ENCODE measurements at regions not wholly inside any gene's neighbourhood (a gene's known extent, or its start where the extent isn't known, plus 50 kb on each side); places are given as distances from the start of the nearest gene placed in this dataset.
A peak's percentile ranks its signal among the peaks of the same experiment; 100 is the strongest.

GRCh38 chr4:3343358-3343757, 50.5 kb downstream of the RGS12 start:
- intact Hi-C loops (cut with DNase I): no loop called here
- TF ChIP-seq, protein P1, sequence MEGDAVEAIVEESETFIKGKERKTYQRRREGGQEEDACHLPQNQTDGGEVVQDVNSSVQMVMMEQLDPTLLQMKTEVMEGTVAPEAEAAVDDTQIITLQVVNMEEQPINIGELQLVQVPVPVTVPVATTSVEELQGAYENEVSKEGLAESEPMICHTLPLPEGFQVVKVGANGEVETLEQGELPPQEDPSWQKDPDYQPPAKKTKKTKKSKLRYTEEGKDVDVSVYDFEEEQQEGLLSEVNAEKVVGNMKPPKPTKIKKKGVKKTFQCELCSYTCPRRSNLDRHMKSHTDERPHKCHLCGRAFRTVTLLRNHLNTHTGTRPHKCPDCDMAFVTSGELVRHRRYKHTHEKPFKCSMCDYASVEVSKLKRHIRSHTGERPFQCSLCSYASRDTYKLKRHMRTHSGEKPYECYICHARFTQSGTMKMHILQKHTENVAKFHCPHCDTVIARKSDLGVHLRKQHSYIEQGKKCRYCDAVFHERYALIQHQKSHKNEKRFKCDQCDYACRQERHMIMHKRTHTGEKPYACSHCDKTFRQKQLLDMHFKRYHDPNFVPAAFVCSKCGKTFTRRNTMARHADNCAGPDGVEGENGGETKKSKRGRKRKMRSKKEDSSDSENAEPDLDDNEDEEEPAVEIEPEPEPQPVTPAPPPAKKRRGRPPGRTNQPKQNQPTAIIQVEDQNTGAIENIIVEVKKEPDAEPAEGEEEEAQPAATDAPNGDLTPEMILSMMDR (IDR thresholded peaks at IDR 0.05): no peak
- no peak for TF ChIP-seq POLR2A (IDR thresholded peaks at IDR 0.05)
- peak; percentile 83 for TF ChIP-seq POLR2AphosphoS5 (IDR thresholded peaks at IDR 0.05)

DNA sequence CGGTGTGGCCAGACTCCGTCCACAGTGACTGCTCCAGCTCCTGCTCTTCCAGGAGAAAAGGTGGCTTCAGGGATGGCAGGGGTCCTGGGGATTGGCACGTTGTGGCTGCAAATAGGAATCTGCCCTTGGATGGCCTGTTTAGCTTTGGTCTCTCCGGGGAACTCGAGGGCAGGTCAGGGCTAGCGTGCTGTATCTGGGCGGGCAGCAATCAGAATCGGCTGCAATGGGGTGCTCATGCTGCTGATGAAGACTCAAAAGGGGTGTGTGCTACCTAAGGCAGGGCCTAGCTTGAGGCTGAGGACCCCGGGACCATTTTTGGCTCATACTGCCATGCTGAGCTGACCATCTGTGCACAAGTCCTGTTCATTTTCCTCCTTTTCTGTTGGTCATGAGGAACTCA, 51.3 kb downstream of the RGS12 start:
- Histone ChIP-seq H3K36me3 (no peaks in the 10 kb centered on the region), H3K27ac (peak overlapping the region in 1 of 2 donors; percentile 56), H3K4me3 (no peak overlapping the region), H3K4me1 (replicated peaks) (no peaks in the 10 kb centered on the region), H3K27me3 (replicated peaks; ENCODE audit: insufficient read depth) (no peaks in the 10 kb centered on the region), H3K9me3 (no peaks in the 10 kb centered on the region)
- intact Hi-C loops (cut with DNase I): no loop called here
- TF ChIP-seq POLR2A (IDR thresholded peaks at IDR 0.05): no peak
- TF ChIP-seq, protein P1 (IDR thresholded peaks at IDR 0.05): no peak
- no peak for TF ChIP-seq POLR2AphosphoS5 (IDR thresholded peaks at IDR 0.05)
- DNase-seq (ENCODE audit: low spot score): no peak
- WGBS: 90% methylated on average over 9 of the region's 9 CpGs

More at GRCh38 chr4:3343358-3343757, 50.5 kb downstream of the RGS12 start:
- H3K4me1 ChIP-seq (replicated peaks): no peaks in the 10 kb centered on the region
- no peaks in the 10 kb centered on the region for H3K27me3 ChIP-seq (replicated peaks; ENCODE audit: insufficient read depth)
- no peaks in the 10 kb centered on the region for H3K36me3 ChIP-seq
- WGBS: 67% methylated on average over 16 of the region's 16 CpGs
- peak overlapping the region; percentile 28 to 56 for H3K27ac ChIP-seq
- H3K9me3 ChIP-seq: no peaks in the 10 kb centered on the region
- peak; percentile 51 for DNase-seq (ENCODE audit: low spot score)
- H3K4me3 ChIP-seq: no peak overlapping the region

GRCh38 chr4:3344596-3344995, 51.8 kb downstream of the RGS12 start:
- intact Hi-C loops (cut with DNase I): no loop called here
- no peaks in the 10 kb centered on the region for H3K36me3 ChIP-seq
- no peaks in the 10 kb centered on the region for H3K9me3 ChIP-seq
- DNase-seq (ENCODE audit: low spot score): no peak
- no peaks in the 10 kb centered on the region for H3K4me1 ChIP-seq (replicated peaks)
- no peak overlapping the region for H3K27ac ChIP-seq
- H3K27me3 ChIP-seq (replicated peaks; ENCODE audit: insufficient read depth): no peaks in the 10 kb centered on the region
- WGBS: 58% methylated on average over 4 of the region's 4 CpGs
- no peak overlapping the region for H3K4me3 ChIP-seq
- no peak for TF ChIP-seq POLR2A (IDR thresholded peaks at IDR 0.05)
- TF ChIP-seq, protein P1 (IDR thresholded peaks at IDR 0.05): no peak
- TF ChIP-seq POLR2AphosphoS5 (IDR thresholded peaks at IDR 0.05): no peak

- TF ChIP-seq, protein P1 (IDR thresholded peaks at IDR 0.05): no peak
- TF ChIP-seq POLR2AphosphoS5 (IDR thresholded peaks at IDR 0.05) (no peak), POLR2A (IDR thresholded peaks at IDR 0.05) (no peak)
- H3K9me3 ChIP-seq: no peaks in the 10 kb centered on the region
- no peak for DNase-seq (ENCODE audit: low spot score)
- H3K27me3 ChIP-seq (replicated peaks; ENCODE audit: insufficient read depth): no peaks in the 10 kb centered on the region
- intact Hi-C loops (cut with DNase I): loop anchor here (5.0 kb wide), 1 partner anchor 238 kb away; no protein-coding TSS in a partner anchor
- WGBS: 66% methylated on average over 5 of the region's 5 CpGs
- no peaks in the 10 kb centered on the region for H3K4me1 ChIP-seq (replicated peaks)
- H3K36me3 ChIP-seq: no peaks in the 10 kb centered on the region
- no peak overlapping the region for H3K4me3 ChIP-seq
- no peak overlapping the region for H3K27ac ChIP-seq
These were observed 52.6 kb downstream of the RGS12 start for GRCh38 chr4:3345384-3345783.

DNA sequence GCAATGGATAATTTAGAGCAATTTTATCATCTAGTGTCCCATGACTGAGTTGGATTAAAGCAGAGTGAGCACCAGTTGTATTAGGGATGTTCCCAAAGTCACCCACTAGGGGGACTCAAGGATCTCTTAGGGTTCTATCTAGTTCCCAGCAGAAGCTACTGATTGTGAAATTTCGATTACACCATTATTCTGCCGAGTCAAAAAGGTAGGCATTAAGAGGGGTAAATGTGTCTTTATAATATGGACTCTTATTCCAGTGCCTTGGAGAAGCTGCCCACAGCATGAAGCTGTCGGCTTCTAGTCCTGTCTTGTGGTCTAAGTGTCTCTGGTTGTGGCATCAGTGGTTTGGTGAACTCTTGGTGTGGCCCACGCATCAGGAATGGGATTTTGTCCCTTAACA, 53.3 kb downstream of the RGS12 start:
- Histone ChIP-seq H3K4me1 (replicated peaks) (no peaks in the 10 kb centered on the region), H3K27me3 (replicated peaks; ENCODE audit: insufficient read depth) (no peaks in the 10 kb centered on the region), H3K36me3 (no peaks in the 10 kb centered on the region), H3K4me3 (no peak overlapping the region), H3K9me3 (no peaks in the 10 kb centered on the region), H3K27ac (no peak overlapping the region)
- intact Hi-C loops (cut with DNase I): loop anchor here (2.0 to 5.0 kb wide), 2 partner anchors 99 to 239 kb away; no protein-coding TSS in a partner anchor
- TF ChIP-seq, protein P1 (IDR thresholded peaks at IDR 0.05): peak; percentile 60 to 92 (median 90)
- TF ChIP-seq POLR2AphosphoS5 (IDR thresholded peaks at IDR 0.05) (peak; percentile 68), POLR2A (IDR thresholded peaks at IDR 0.05) (no peak)
- peak; percentile 83 for DNase-seq (ENCODE audit: low spot score)
- 46% methylated on average over 4 of the region's 4 CpGs for WGBS
